PC-9 (cell line): ENCODE measurements at regions not wholly inside any gene's neighbourhood (a gene's known extent, or its start where the extent isn't known, plus 50 kb on each side); places are given as distances from the start of the nearest gene placed in this dataset.

Experiments
- BruUV-seq: library from RNA; stranded (reverse); fragments of 400-500 nt; replicated peaks from 2 replicates; lab custom pipeline; 2021; lab: Mats Ljungman, UMichigan
- CTCF ChIA-PET: fragments of 300-600 bp; sonication (Branson Sonifier 250); formaldehyde crosslinking; loops from one replicate; lab custom pipeline; 2022; ENCODE audit warnings: antibody characterized with exemption; lab: Charles Lee
- POLR2A ChIA-PET: fragments of 300-600 bp; sonication (Branson Sonifier 250); formaldehyde crosslinking; loops from one replicate; lab custom pipeline; 2022; ENCODE audit warnings: antibody characterized with exemption; ENCODE audit not compliant: unreplicated experiment; lab: Charles Lee
- DNase-seq, 2 experiments: peaks; one replicate each; pipeline versions ENCODE4 v3.0.0 to v3.0.0-alpha.2; 2015 to 2022; ENCODE audit warnings: mixed read lengths in 1 of 2
- H2AFZ ChIP-seq: fragments of 200-600 bp; sonication (generic); 2 replicates; pipeline ENCODE4 v1.8.1; 2017; ENCODE audit warnings: antibody characterized with exemption
- H3F3A ChIP-seq: fragments of 200-600 bp; sonication (generic); 2 replicates; pipeline ENCODE4 v1.8.1; 2017; ENCODE audit warnings: antibody characterized with exemption, mild to moderate bottlenecking, low read depth; ENCODE audit not compliant: insufficient read depth
- H3K27ac ChIP-seq: fragments of 200-600 bp; sonication (generic); 2 replicates; pipeline ENCODE4 v1.6.1; 2016; ENCODE audit warnings: mixed run types
- H3K27me3 ChIP-seq: fragments of 200-600 bp; sonication (generic); 2 replicates; pipeline ENCODE4 v1.6.1; 2016; ENCODE audit warnings: low read depth, mixed run types; ENCODE audit not compliant: insufficient read depth
- H3K36me3 ChIP-seq: fragments of 200-600 bp; sonication (generic); 2 replicates; pipeline ENCODE4 v1.6.1; 2016; ENCODE audit warnings: low read depth, mixed run types
- H3K4me1 ChIP-seq: fragments of 200-600 bp; sonication (generic); replicated peaks from 2 replicates; pipeline ENCODE4 v1.6.1; 2016; ENCODE audit warnings: mixed run types; ENCODE audit not compliant: insufficient read depth
- H3K4me2 ChIP-seq: fragments of 200-600 bp; sonication (generic); 2 replicates; pipeline ENCODE4 v1.6.1; 2017; ENCODE audit warnings: mixed run types
- H3K4me3 ChIP-seq: fragments of 200-600 bp; sonication (generic); 2 replicates; pipeline ENCODE4 v1.6.1; 2016; ENCODE audit warnings: mixed run types
- H3K79me2 ChIP-seq: fragments of 200-600 bp; sonication (generic); 2 replicates; pipeline ENCODE4 v1.6.1; 2017; ENCODE audit warnings: low read depth, mixed run types
- H3K9me2 ChIP-seq: fragments of 200-600 bp; sonication (generic); 2 replicates; pipeline ENCODE4 v1.8.1; 2017; ENCODE audit warnings: mild to moderate bottlenecking; ENCODE audit not compliant: insufficient read depth
- H3K9me3 ChIP-seq: fragments of 200-600 bp; sonication (generic); 2 replicates; pipeline ENCODE4 v1.8.1; 2016; ENCODE audit warnings: low read depth; ENCODE audit not compliant: insufficient read depth
- H4K20me1 ChIP-seq: fragments of 200-600 bp; sonication (generic); 2 replicates; pipeline ENCODE4 v1.8.1; 2017; ENCODE audit not compliant: insufficient read depth
- CTCF ChIP-seq: fragments of 200-600 bp; sonication (generic); conservative IDR thresholded peaks from 2 replicates; pipeline ENCODE4 v1.6.1; 2017; ENCODE audit warnings: mixed run types, antibody characterized with exemption, mild to moderate bottlenecking, moderate library complexity
- EZH2 ChIP-seq: fragments of 200-600 bp; sonication (generic); IDR thresholded peaks from 2 replicates; pipeline ENCODE4 v1.8.0; 2017; ENCODE audit warnings: antibody characterized with exemption, low read depth
- intact Hi-C: fragments of 100-400 bp; cut with micrococcal nuclease; formaldehyde crosslinking; loops from one replicate; pipeline ENCODE4 v1.10.0; 2022; ENCODE audit not compliant: unreplicated experiment

GRCh38 chr2:48146552-48146951 lies 167.9 kb upstream of the FOXN2 start:
- no peak overlapping the region for H2AFZ ChIP-seq

GRCh38 chr2:48147719-48148118 lies 166.8 kb upstream of the FOXN2 start:
- no peaks in the 10 kb centered on the region for H3K36me3 ChIP-seq
- no peak overlapping the region for H3K4me2 ChIP-seq
- no peaks in the 10 kb centered on the region for H4K20me1 ChIP-seq
- H3K79me2 ChIP-seq, result no peaks in the 10 kb centered on the region
- no TSS peak for BruUV-seq
- H2AFZ ChIP-seq, result no peak overlapping the region
- ChIA-PET POLR2A (no interaction called here), CTCF (no interaction called here)
- no peak for DNase-seq
- no peaks in the 10 kb centered on the region for H3K9me3 ChIP-seq
- H3K9me2 ChIP-seq, result no peaks in the 10 kb centered on the region; the same call in 1 of the 2 replicates
- no peaks in the 10 kb centered on the region for H3K27me3 ChIP-seq
- intact Hi-C loops, result no loop called here
- no peaks in the 10 kb centered on the region for H3K4me1 ChIP-seq
- H3K4me3 ChIP-seq, result no peak overlapping the region
- H3F3A ChIP-seq, result no peaks in the 10 kb centered on the region
- TF ChIP-seq CTCF, result no peak
- no peak for TF ChIP-seq EZH2
- H3K27ac ChIP-seq, result no peak overlapping the region

More at GRCh38 chr2:48146552-48146951, 167.9 kb upstream of the FOXN2 start:
- no peaks in the 10 kb centered on the region for H3F3A ChIP-seq
- no peaks in the 10 kb centered on the region for H3K4me1 ChIP-seq
- no TSS peak for BruUV-seq
- H3K4me2 ChIP-seq, result no peak overlapping the region
- H3K36me3 ChIP-seq, result no peaks in the 10 kb centered on the region
- TF ChIP-seq EZH2 (no peak), CTCF (no peak)
- H3K27ac ChIP-seq, result no peak overlapping the region
- H3K9me3 ChIP-seq, result no peaks in the 10 kb centered on the region
- no peak for DNase-seq
- H4K20me1 ChIP-seq, result no peaks in the 10 kb centered on the region
- POLR2A ChIA-PET, result no interaction called here
- H3K4me3 ChIP-seq, result no peak overlapping the region
- intact Hi-C loops, result no loop called here
- no peaks in the 10 kb centered on the region for H3K79me2 ChIP-seq
- H3K9me2 ChIP-seq, result no peaks in the 10 kb centered on the region; the same call in 1 of the 2 replicates
- CTCF ChIA-PET, result no interaction called here
- no peaks in the 10 kb centered on the region for H3K27me3 ChIP-seq

- DNase-seq, result no peak
- no peak overlapping the region for H2AFZ ChIP-seq
- no peaks in the 10 kb centered on the region for H3K9me3 ChIP-seq
- H3K27me3 ChIP-seq, result no peaks in the 10 kb centered on the region
- no peaks in the 10 kb centered on the region for H3K4me1 ChIP-seq
- no peaks in the 10 kb centered on the region for H4K20me1 ChIP-seq
- H3K36me3 ChIP-seq, result no peaks in the 10 kb centered on the region
- H3F3A ChIP-seq, result no peaks in the 10 kb centered on the region
- H3K4me3 ChIP-seq, result no peak overlapping the region
- no TSS peak for BruUV-seq
- ChIA-PET CTCF (no interaction called here), POLR2A (no interaction called here)
- intact Hi-C loops, result no loop called here
- H3K4me2 ChIP-seq, result no peak overlapping the region
- H3K27ac ChIP-seq, result no peak overlapping the region
- TF ChIP-seq CTCF (no peak), EZH2 (no peak)
- H3K79me2 ChIP-seq, result no peaks in the 10 kb centered on the region
- H3K9me2 ChIP-seq, result no peaks in the 10 kb centered on the region; the same call in 1 of the 2 replicates
These were observed 165.5 kb upstream of the FOXN2 start for GRCh38 chr2:48148841-48149430.
